Right atrium auricular region (tissue), 2 donors: ENCODE measurements at regions not wholly inside any gene's neighbourhood (a gene's known extent, or its start where the extent isn't known, plus 50 kb on each side); places are given as distances from the start of the nearest gene placed in this dataset.

Experiments
- DNase-seq: peaks from one replicate; pipeline ENCODE4 v3.0.0-alpha.2; 2019; ENCODE audit warnings: low spot score
- H3K27ac ChIP-seq, 2 donors: fragments of 200-600 bp; sonication (generic); 1 replicate in 1 of 2; 2 replicates in 1 of 2; pipeline ENCODE4 v1.5.1; 2016 to 2019
- H3K27me3 ChIP-seq, 2 donors: fragments of 200-600 bp; sonication (generic); one replicate each; pipeline versions ENCODE4 v1.5.1 to v1.6.0; 2017 to 2019
- H3K36me3 ChIP-seq: fragments of 200-600 bp; sonication (generic); one replicate; pipeline ENCODE4 v1.5.1; 2016
- H3K4me1 ChIP-seq, 2 donors: fragments of 200-600 bp; sonication (generic); one replicate each; pipeline versions ENCODE4 v1.5.1 to v1.6.0; 2017 to 2019
- H3K4me3 ChIP-seq, 2 donors: fragments of 200-600 bp; sonication (generic); 1 replicate in 1 of 2; 2 replicates in 1 of 2; pipeline ENCODE4 v1.5.1; 2017 to 2019; ENCODE audit warnings: mild to moderate bottlenecking in 1 of 2, moderate library complexity in 1 of 2
- H3K9me3 ChIP-seq, 2 donors: fragments of 200-600 bp; sonication (generic); one replicate each; pipeline ENCODE4 v1.5.1; 2019
- TF ChIP-seq, protein P1 (sequence below), 2 donors: fragments of 200-600 bp; sonication (generic); IDR thresholded peaks; one replicate each; pipeline ENCODE4 v1.5.1; 2019; ENCODE audit warnings: antibody characterized with exemption in 2 of 2

DNA sequence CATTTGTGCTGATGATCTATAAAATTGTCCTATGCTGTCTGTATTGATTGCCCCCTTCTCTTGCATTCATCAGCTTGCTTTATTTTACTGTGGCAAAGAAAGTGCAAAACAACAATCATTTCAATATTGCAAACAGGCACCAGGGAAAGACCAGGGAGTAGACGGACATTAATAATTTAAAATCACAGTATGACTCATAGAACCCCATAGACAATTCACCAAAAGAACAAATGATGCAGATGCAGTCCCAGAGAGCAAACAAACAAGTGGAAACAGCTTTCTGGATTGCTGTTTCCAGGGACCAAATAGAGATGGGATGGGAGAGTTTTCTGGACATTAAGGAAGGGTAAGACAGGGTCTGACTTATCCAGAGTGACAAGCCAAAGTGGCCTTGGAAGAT lies 70.1 kb downstream of the ABCC12 start:
- H3K4me3 ChIP-seq = no peak overlapping the region
- H3K27ac ChIP-seq = no peak overlapping the region
- DNase-seq = no peak
- TF ChIP-seq, protein P1, sequence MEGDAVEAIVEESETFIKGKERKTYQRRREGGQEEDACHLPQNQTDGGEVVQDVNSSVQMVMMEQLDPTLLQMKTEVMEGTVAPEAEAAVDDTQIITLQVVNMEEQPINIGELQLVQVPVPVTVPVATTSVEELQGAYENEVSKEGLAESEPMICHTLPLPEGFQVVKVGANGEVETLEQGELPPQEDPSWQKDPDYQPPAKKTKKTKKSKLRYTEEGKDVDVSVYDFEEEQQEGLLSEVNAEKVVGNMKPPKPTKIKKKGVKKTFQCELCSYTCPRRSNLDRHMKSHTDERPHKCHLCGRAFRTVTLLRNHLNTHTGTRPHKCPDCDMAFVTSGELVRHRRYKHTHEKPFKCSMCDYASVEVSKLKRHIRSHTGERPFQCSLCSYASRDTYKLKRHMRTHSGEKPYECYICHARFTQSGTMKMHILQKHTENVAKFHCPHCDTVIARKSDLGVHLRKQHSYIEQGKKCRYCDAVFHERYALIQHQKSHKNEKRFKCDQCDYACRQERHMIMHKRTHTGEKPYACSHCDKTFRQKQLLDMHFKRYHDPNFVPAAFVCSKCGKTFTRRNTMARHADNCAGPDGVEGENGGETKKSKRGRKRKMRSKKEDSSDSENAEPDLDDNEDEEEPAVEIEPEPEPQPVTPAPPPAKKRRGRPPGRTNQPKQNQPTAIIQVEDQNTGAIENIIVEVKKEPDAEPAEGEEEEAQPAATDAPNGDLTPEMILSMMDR (IDR thresholded peaks at IDR 0.05) = no peak
- H3K27me3 ChIP-seq = no peaks in the 10 kb centered on the region
- peaks cover 0 to 6% of the 10 kb centered on the region in 2 donors for H3K4me1 ChIP-seq
- H3K9me3 ChIP-seq = no peaks in the 10 kb centered on the region
- no peaks in the 10 kb centered on the region for H3K36me3 ChIP-seq

GRCh38 chr16:48084826-48085225 lies 71.0 kb downstream of the ABCC12 start:
- Histone ChIP-seq H3K36me3 (no peaks in the 10 kb centered on the region), H3K9me3 (no peaks in the 10 kb centered on the region), H3K27ac (no peak overlapping the region), H3K4me1 (peaks cover 0 to 6% of the 10 kb centered on the region in 2 donors), H3K4me3 (no peak overlapping the region), H3K27me3 (no peaks in the 10 kb centered on the region)
- DNase-seq = no peak
- TF ChIP-seq, protein P1 (IDR thresholded peaks at IDR 0.05) = no peak

GRCh38 chr16:48082516-48082915 lies 73.3 kb downstream of the ABCC12 start:
- TF ChIP-seq, protein P1 (IDR thresholded peaks at IDR 0.05) = no peak
- H3K4me3 ChIP-seq = no peak overlapping the region
- no peaks in the 10 kb centered on the region for H3K36me3 ChIP-seq
- no peaks in the 10 kb centered on the region for H3K9me3 ChIP-seq
- no peak overlapping the region for H3K27ac ChIP-seq
- DNase-seq = no peak
- H3K27me3 ChIP-seq = no peaks in the 10 kb centered on the region
- H3K4me1 ChIP-seq = peaks cover 0 to 6% of the 10 kb centered on the region in 2 donors

- TF ChIP-seq, protein P1 (IDR thresholded peaks at IDR 0.05) = no peak
- H3K4me3 ChIP-seq = no peak overlapping the region
- H3K27ac ChIP-seq = no peak overlapping the region
- H3K4me1 ChIP-seq = no peaks in the 10 kb centered on the region
- H3K27me3 ChIP-seq = no peaks in the 10 kb centered on the region
- no peaks in the 10 kb centered on the region for H3K9me3 ChIP-seq
- no peaks in the 10 kb centered on the region for H3K36me3 ChIP-seq
- no peak for DNase-seq
These were observed 74.1 kb downstream of the ABCC12 start for GRCh38 chr16:48081656-48082055.

GRCh38 chr16:48076455-48077012 lies 79.3 kb downstream of the ABCC12 start:
- no peaks in the 10 kb centered on the region for H3K36me3 ChIP-seq
- H3K27ac ChIP-seq = no peak overlapping the region
- H3K4me3 ChIP-seq = no peak overlapping the region
- no peaks in the 10 kb centered on the region for H3K9me3 ChIP-seq
- no peaks in the 10 kb centered on the region for H3K27me3 ChIP-seq
- TF ChIP-seq, protein P1 (IDR thresholded peaks at IDR 0.05) = no peak
- no peaks in the 10 kb centered on the region for H3K4me1 ChIP-seq
- DNase-seq = no peak

- DNase-seq = no peak
- H3K9me3 ChIP-seq = no peaks in the 10 kb centered on the region
- no peaks in the 10 kb centered on the region for H3K36me3 ChIP-seq
- no peaks in the 10 kb centered on the region for H3K27me3 ChIP-seq
- TF ChIP-seq, protein P1 (IDR thresholded peaks at IDR 0.05) = no peak
- H3K4me1 ChIP-seq = no peaks in the 10 kb centered on the region
- no peak overlapping the region for H3K4me3 ChIP-seq
- H3K27ac ChIP-seq = no peak overlapping the region
These were observed 80.4 kb downstream of the ABCC12 start for GRCh38 chr16:48075398-48075797.
